Thoracic aorta (tissue), 2 donors: ENCODE measurements at regions not wholly inside any gene's neighbourhood (a gene's known extent, or its start where the extent isn't known, plus 50 kb on each side); places are given as distances from the start of the nearest gene placed in this dataset.
"Not testable (repeated sequence)": the region's sequence is repeated elsewhere in the genome, so short reads cannot be mapped to it uniquely, and the experiment has no call there.

Experiments
- ATAC-seq: fragments of 150-250 bp; one replicate; pipeline ENCODE4 v1.8.0; 2017; ENCODE audit warnings: low read depth; ENCODE audit not compliant: insufficient number of reproducible peaks, low FRiP score
- DNase-seq: peaks from one replicate; pipeline ENCODE4 v3.0.0-alpha.2; 2020; ENCODE audit warnings: low spot score
- H3K27ac ChIP-seq, 2 donors: fragments of 200-600 bp; sonication (generic); 1 replicate in 1 of 2; 2 replicates in 1 of 2; pipeline ENCODE4 v1.5.1; 2016; ENCODE audit warnings: mild to moderate bottlenecking in 2 of 2, moderate library complexity in 2 of 2
- H3K27me3 ChIP-seq: fragments of 200-600 bp; sonication (generic); replicated peaks from 2 replicates; pipeline ENCODE4 v1.6.0; 2016; ENCODE audit warnings: mild to moderate bottlenecking; ENCODE audit not compliant: insufficient read depth
- H3K36me3 ChIP-seq: fragments of 200-600 bp; sonication (generic); one replicate; pipeline ENCODE4 v1.5.1; 2016
- H3K4me1 ChIP-seq, 2 donors: fragments of 200-600 bp; sonication (generic); 1 replicate in 1 of 2; 2 replicates in 1 of 2; pipeline versions ENCODE4 v1.5.1 to v1.6.0; 2016; ENCODE audit warnings: low read depth in 2 of 2, mild to moderate bottlenecking in 1 of 2; ENCODE audit not compliant: control insufficient read depth in 1 of 2
- H3K4me3 ChIP-seq: fragments of 200-600 bp; sonication (generic); 2 replicates; pipeline ENCODE4 v1.5.1; 2016; ENCODE audit warnings: mild to moderate bottlenecking
- H3K9me3 ChIP-seq: fragments of 200-600 bp; sonication (generic); 2 replicates; pipeline ENCODE4 v1.5.1; 2016
- CTCF ChIP-seq: fragments of 200-600 bp; sonication (generic); IDR thresholded peaks from one replicate; pipeline ENCODE4 v1.5.1; 2019; ENCODE audit warnings: antibody characterized with exemption

- Histone ChIP-seq H3K9me3 (no peaks in the 10 kb centered on the region), H3K36me3 (no peaks in the 10 kb centered on the region), H3K27me3 (no peaks in the 10 kb centered on the region), H3K27ac (no peak overlapping the region), H3K4me3 (no peak overlapping the region), H3K4me1 (no peaks in the 10 kb centered on the region)
- ATAC-seq (no peak), DNase-seq (no peak)
- TF ChIP-seq CTCF, result no peak
These were observed 809.1 kb downstream of the SORCS1 start for GRCh38 chr10:106355450-106355849.

GRCh38 chr10:106348933-106349332 lies 815.6 kb downstream of the SORCS1 start:
- Histone ChIP-seq H3K36me3 (no peaks in the 10 kb centered on the region), H3K4me3 (no peak overlapping the region), H3K4me1 (no peaks in the 10 kb centered on the region), H3K9me3 (no peaks in the 10 kb centered on the region), H3K27ac (no peak overlapping the region), H3K27me3 (no peaks in the 10 kb centered on the region)
- no peak for TF ChIP-seq CTCF
- DNase-seq (no peak), ATAC-seq (no peak)

GRCh38 chr10:106347547-106347946 lies 817.0 kb downstream of the SORCS1 start:
- no peak for DNase-seq
- no peaks in the 10 kb centered on the region for H3K36me3 ChIP-seq
- TF ChIP-seq CTCF, result no peak
- H3K4me1 ChIP-seq, result no peaks in the 10 kb centered on the region
- no peak overlapping the region for H3K27ac ChIP-seq
- no peak overlapping the region for H3K4me3 ChIP-seq
- H3K27me3 ChIP-seq, result no peaks in the 10 kb centered on the region
- no peaks in the 10 kb centered on the region for H3K9me3 ChIP-seq
- no peak for ATAC-seq

- H3K36me3 ChIP-seq, H3K4me3 ChIP-seq, H3K27me3 ChIP-seq, ATAC-seq, DNase-seq, H3K9me3 ChIP-seq, H3K4me1 ChIP-seq, H3K27ac ChIP-seq: not testable (repeated sequence)
These were observed 821.0 kb downstream of the SORCS1 start for GRCh38 chr10:106343539-106343938.

GRCh38 chr10:106341356-106341755 lies 823.1 kb downstream of the SORCS1 start:
- Histone ChIP-seq H3K36me3 (no peaks in the 10 kb centered on the region), H3K27ac (no peak overlapping the region), H3K27me3 (no peaks in the 10 kb centered on the region), H3K4me3 (no peak overlapping the region), H3K9me3 (no peaks in the 10 kb centered on the region), H3K4me1 (no peaks in the 10 kb centered on the region)
- DNase-seq (no peak), ATAC-seq (no peak)
- no peak for TF ChIP-seq CTCF

GRCh38 chr10:106338486-106338885 lies 826.0 kb downstream of the SORCS1 start:
- ATAC-seq, result no peak
- no peak for TF ChIP-seq CTCF
- no peak overlapping the region for H3K4me3 ChIP-seq
- H3K4me1 ChIP-seq, result no peaks in the 10 kb centered on the region
- no peak for DNase-seq
- no peaks in the 10 kb centered on the region for H3K27me3 ChIP-seq
- H3K9me3 ChIP-seq, result no peaks in the 10 kb centered on the region
- no peak overlapping the region for H3K27ac ChIP-seq
- no peaks in the 10 kb centered on the region for H3K36me3 ChIP-seq
